Hepatocyte (in vitro differentiated cells): ENCODE measurements at regions not wholly inside any gene's neighbourhood (a gene's known extent, or its start where the extent isn't known, plus 50 kb on each side); places are given as distances from the start of the nearest gene placed in this dataset.

Source experiments
- DNase-seq: peaks from one replicate; pipeline ENCODE4 v3.0.0-alpha.2; 2016; ENCODE audit warnings: low spot score
- H2AFZ ChIP-seq: fragments of 200-600 bp; sonication (generic); 2 replicates; pipeline ENCODE4 v1.6.0; 2016; ENCODE audit warnings: antibody characterized with exemption, mild to moderate bottlenecking
- H3K27ac ChIP-seq: fragments of 200-600 bp; sonication (generic); 2 replicates; pipeline ENCODE4 v1.5.1; 2016; ENCODE audit warnings: mild to moderate bottlenecking
- H3K27me3 ChIP-seq: fragments of 200-600 bp; sonication (generic); 2 replicates; pipeline ENCODE4 v1.6.1; 2016
- H3K36me3 ChIP-seq: fragments of 200-600 bp; sonication (generic); replicated peaks from 2 replicates; pipeline ENCODE4 v1.5.1; 2016; ENCODE audit warnings: low read depth; ENCODE audit not compliant: insufficient read depth
- H3K4me1 ChIP-seq: fragments of 200-600 bp; sonication (generic); 2 replicates; pipeline ENCODE4 v1.5.1; 2016; ENCODE audit warnings: mild to moderate bottlenecking, moderate library complexity; ENCODE audit not compliant: insufficient read depth
- H3K4me2 ChIP-seq: fragments of 200-600 bp; sonication (generic); 2 replicates; pipeline ENCODE4 v1.6.0; 2016
- H3K4me3 ChIP-seq: fragments of 200-600 bp; sonication (generic); 2 replicates; pipeline ENCODE4 v1.5.1; 2016; ENCODE audit warnings: mild to moderate bottlenecking
- H3K79me2 ChIP-seq: fragments of 200-600 bp; sonication (generic); 2 replicates; pipeline ENCODE4 v1.6.0; 2017; ENCODE audit warnings: mild to moderate bottlenecking
- H3K9me2 ChIP-seq: fragments of 200-600 bp; sonication (generic); replicated peaks from 2 replicates; pipeline ENCODE4 v1.6.0; 2017; ENCODE audit warnings: mild to moderate bottlenecking; ENCODE audit not compliant: insufficient read depth
- H3K9me3 ChIP-seq: fragments of 200-600 bp; sonication (generic); 2 replicates; pipeline ENCODE4 v1.5.1; 2016; ENCODE audit warnings: low read depth, mild to moderate bottlenecking
- H4K20me1 ChIP-seq: fragments of 200-600 bp; sonication (generic); 2 replicates; pipeline ENCODE4 v1.6.0; 2016; ENCODE audit warnings: mild to moderate bottlenecking; ENCODE audit not compliant: insufficient read depth, poor library complexity, severe bottlenecking
- CTCF ChIP-seq: fragments of 200-600 bp; sonication (generic); IDR thresholded peaks from 2 replicates; pipeline ENCODE4 v1.5.1; 2016; ENCODE audit warnings: antibody characterized with exemption, mild to moderate bottlenecking; ENCODE audit not compliant: poor library complexity
- EZH2 ChIP-seq: fragments of 200-600 bp; sonication (generic); IDR thresholded peaks from 2 replicates; pipeline ENCODE4 v1.6.1; 2016; ENCODE audit warnings: antibody characterized with exemption, mild to moderate bottlenecking, borderline replicate concordance
- EZH2phosphoT487 ChIP-seq: fragments of 200-600 bp; sonication (generic); IDR thresholded peaks from one replicate; pipeline ENCODE4 v1.6.1; 2018; ENCODE audit warnings: antibody characterized with exemption, mild to moderate bottlenecking, low read depth, moderate library complexity; ENCODE audit not compliant: unreplicated experiment, severe bottlenecking
- WGBS: methylation state at CpG from one replicate; pipeline ENCODE4 v1.1.6; 2016; ENCODE audit warnings: low lambda C conversion rate; ENCODE audit errors: missing lambda C conversion rate; 5-methylcytosine and 5-hydroxymethylcytosine counted together

- Histone ChIP-seq H3K27ac (no peak overlapping the region), H2AFZ (no peak overlapping the region), H3K4me1 (no peaks in the 10 kb centered on the region), H3K9me2 (no peaks in the 10 kb centered on the region), H3K79me2 (no peaks in the 10 kb centered on the region), H3K27me3 (no peaks in the 10 kb centered on the region), H3K36me3 (no peaks in the 10 kb centered on the region), H4K20me1 (no peaks in the 10 kb centered on the region), H3K9me3 (no peaks in the 10 kb centered on the region), H3K4me2 (no peak overlapping the region), H3K4me3 (no peak overlapping the region)
- no peak for DNase-seq
- no peak for TF ChIP-seq EZH2
- TF ChIP-seq EZH2phosphoT487 = no peak
- no peak for TF ChIP-seq CTCF
- WGBS = 94% methylated on average over 18 of the region's 18 CpGs
Observed at GRCh38 chr5:3342271-3343100, 253.1 kb upstream of the IRX1 start.

- Histone ChIP-seq H3K4me3 (no peak overlapping the region), H3K36me3 (no peaks in the 10 kb centered on the region), H3K27ac (no peak overlapping the region), H3K27me3 (no peaks in the 10 kb centered on the region), H3K4me1 (no peaks in the 10 kb centered on the region), H4K20me1 (no peaks in the 10 kb centered on the region), H3K79me2 (no peaks in the 10 kb centered on the region), H3K4me2 (no peak overlapping the region), H3K9me3 (no peaks in the 10 kb centered on the region), H3K9me2 (no peaks in the 10 kb centered on the region), H2AFZ (no peak overlapping the region)
- no peak for TF ChIP-seq CTCF
- TF ChIP-seq EZH2 = no peak
- no peak for TF ChIP-seq EZH2phosphoT487
- WGBS = 91% methylated on average over 15 of the region's 15 CpGs
- no peak for DNase-seq
Observed at GRCh38 chr5:3341446-3342240, 254.0 kb upstream of the IRX1 start.

GRCh38 chr5:3340471-3340870 is 255.2 kb upstream of the IRX1 start:
- no peak overlapping the region for H2AFZ ChIP-seq
- no peaks in the 10 kb centered on the region for H3K27me3 ChIP-seq
- H3K36me3 ChIP-seq = no peaks in the 10 kb centered on the region
- TF ChIP-seq EZH2phosphoT487 (no peak), CTCF (no peak), EZH2 (no peak)
- no peak overlapping the region for H3K4me3 ChIP-seq
- H3K27ac ChIP-seq = no peak overlapping the region
- H3K9me2 ChIP-seq = no peaks in the 10 kb centered on the region
- 86% methylated on average over 12 of the region's 12 CpGs for WGBS
- no peak for DNase-seq
- H3K4me2 ChIP-seq = no peak overlapping the region
- no peaks in the 10 kb centered on the region for H3K9me3 ChIP-seq
- H3K79me2 ChIP-seq = no peaks in the 10 kb centered on the region
- no peaks in the 10 kb centered on the region for H3K4me1 ChIP-seq
- H4K20me1 ChIP-seq = no peaks in the 10 kb centered on the region
